ENCODE measurements at regions not wholly inside any gene's neighbourhood (a gene's known extent, or its start where the extent isn't known, plus 50 kb on each side); places are given as distances from the start of the nearest gene placed in this dataset.

GRCh38 chr2:146986161-146986560, 858.7 kb upstream of the ACVR2A start:
- Histone ChIP-seq H3K27ac (peak overlapping the region in 1 of 4 donors; percentile 47), H3K4me1 (peaks cover 0 to 31% (median 10%) of the 10 kb centered on the region in 4 donors), H3K9me3 (no peaks in the 10 kb centered on the region), H3K27me3 (no peaks in the 10 kb centered on the region), H3K4me3 (no peak overlapping the region), H3K36me3 (no peaks in the 10 kb centered on the region)
- intact Hi-C loops (cut with DNase I), result no loop called here
- DNase-seq, result no peak
- TF ChIP-seq CTCF (IDR thresholded peaks at IDR 0.05) (no peak), POLR2AphosphoS5 (IDR thresholded peaks at IDR 0.05) (no peak), POLR2A (IDR thresholded peaks at IDR 0.05) (no peak), EP300 (IDR thresholded peaks at IDR 0.05) (no peak)
- WGBS, 2 donors, result 15 to 34% methylated on average over 4 of the region's 4 CpGs

- WGBS, 2 donors, result 53 to 58% methylated on average over 2 of the region's 2 CpGs
Observed at GRCh38 chr2:146985753-146986152, 859.1 kb upstream of the ACVR2A start.

GRCh38 chr2:146984014-146984413, 860.8 kb upstream of the ACVR2A start:
- whole genome bisulfite sequencing, 2 donors, result 80 to 83% methylated on average over 4 of the region's 4 CpGs
- H3K27ac ChIP-seq, result peak overlapping the region in 1 of 4 donors; percentile 60

More at GRCh38 chr2:146985753-146986152, 859.1 kb upstream of the ACVR2A start:
- intact Hi-C loops (cut with DNase I), result no loop called here
- no peak for TF ChIP-seq POLR2A (IDR thresholded peaks at IDR 0.05)
- no peak for TF ChIP-seq POLR2AphosphoS5 (IDR thresholded peaks at IDR 0.05)
- TF ChIP-seq EP300 (IDR thresholded peaks at IDR 0.05), result no peak
- no peak for TF ChIP-seq CTCF (IDR thresholded peaks at IDR 0.05)
- Histone ChIP-seq H3K9me3 (no peaks in the 10 kb centered on the region), H3K4me3 (no peak overlapping the region), H3K36me3 (no peaks in the 10 kb centered on the region), H3K4me1 (peaks cover 0 to 31% (median 10%) of the 10 kb centered on the region in 4 donors), H3K27me3 (no peaks in the 10 kb centered on the region), H3K27ac (peak overlapping the region in 1 of 4 donors; percentile 47)
- no peak for DNase-seq

GRCh38 chr2:146982393-146982846, 862.4 kb upstream of the ACVR2A start:
- peak; percentile 65 to 86 (median 80) for TF ChIP-seq POLR2AphosphoS5 (IDR thresholded peaks at IDR 0.05)
- no peak for TF ChIP-seq CTCF (IDR thresholded peaks at IDR 0.05)
- TF ChIP-seq EP300 (IDR thresholded peaks at IDR 0.05), result peak in 2 of 4 donors; percentile 54 to 77
- DNase-seq, result peak; percentile 82
- Histone ChIP-seq H3K4me1 (peaks cover 0 to 31% (median 10%) of the 10 kb centered on the region in 4 donors), H3K9me3 (peaks cover 0 to 5% (median 0%) of the 10 kb centered on the region in 4 donors), H3K27me3 (no peaks in the 10 kb centered on the region), H3K36me3 (no peaks in the 10 kb centered on the region), H3K4me3 (no peak overlapping the region), H3K27ac (peak overlapping the region in 3 of 4 donors; percentile 16 to 60 (median 36))
- intact Hi-C loops (cut with DNase I), result no loop called here
- 82 to 85% methylated on average over 2 of the region's 2 CpGs for WGBS, 2 donors

More at GRCh38 chr2:146984014-146984413, 860.8 kb upstream of the ACVR2A start:
- no peak for DNase-seq
- Histone ChIP-seq H3K9me3 (peaks cover 0 to 5% (median 0%) of the 10 kb centered on the region in 4 donors), H3K4me1 (peaks cover 0 to 31% (median 10%) of the 10 kb centered on the region in 4 donors), H3K27me3 (no peaks in the 10 kb centered on the region), H3K36me3 (no peaks in the 10 kb centered on the region), H3K4me3 (no peak overlapping the region)
- intact Hi-C loops (cut with DNase I), result no loop called here
- TF ChIP-seq CTCF (IDR thresholded peaks at IDR 0.05), result no peak
- no peak for TF ChIP-seq POLR2AphosphoS5 (IDR thresholded peaks at IDR 0.05)
- no peak for TF ChIP-seq EP300 (IDR thresholded peaks at IDR 0.05)
- no peak for TF ChIP-seq POLR2A (IDR thresholded peaks at IDR 0.05)

- H3K4me1 ChIP-seq, result peaks cover 0 to 31% (median 10%) of the 10 kb centered on the region in 4 donors
- no peak for TF ChIP-seq POLR2A (IDR thresholded peaks at IDR 0.05)
- TF ChIP-seq POLR2AphosphoS5 (IDR thresholded peaks at IDR 0.05), result no peak
- TF ChIP-seq EP300 (IDR thresholded peaks at IDR 0.05), result no peak
- no peak for TF ChIP-seq CTCF (IDR thresholded peaks at IDR 0.05)
- peak overlapping the region in 3 of 4 donors; percentile 2 to 60 (median 36) for H3K27ac ChIP-seq
- DNase-seq, result no peak
- no peaks in the 10 kb centered on the region for H3K36me3 ChIP-seq
- intact Hi-C loops (cut with DNase I), result no loop called here
- peaks cover 0 to 5% (median 0%) of the 10 kb centered on the region in 4 donors for H3K9me3 ChIP-seq
- H3K4me3 ChIP-seq, result no peak overlapping the region
- no peaks in the 10 kb centered on the region for H3K27me3 ChIP-seq
Observed at GRCh38 chr2:146981921-146982320, 862.9 kb upstream of the ACVR2A start.

Data from sigmoid colon (tissue), 6 donors.